ENCODE measurements at regions not wholly inside any gene's neighbourhood (a gene's known extent, or its start where the extent isn't known, plus 50 kb on each side); places are given as distances from the start of the nearest gene placed in this dataset.

DNA sequence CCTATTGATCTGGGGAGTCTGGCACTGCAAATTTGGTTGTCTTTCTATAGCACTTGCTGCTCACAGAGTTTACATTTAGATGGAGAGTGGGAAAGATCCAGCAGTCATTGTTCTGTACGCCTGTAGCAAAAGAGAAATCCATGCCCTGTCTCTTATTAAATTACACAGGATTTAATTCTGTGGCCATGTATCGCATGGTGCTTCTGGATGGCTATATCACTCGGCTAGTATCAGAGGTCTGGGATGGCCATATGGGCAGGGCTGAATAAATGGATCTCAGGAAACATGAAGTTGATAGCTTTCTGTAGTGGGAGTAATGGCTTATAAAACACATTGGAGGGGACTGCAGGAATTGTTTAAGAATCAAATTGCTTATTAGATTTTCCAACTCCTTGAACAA is 325.8 kb upstream of the DPH6 start:
- no peaks in the 10 kb centered on the region for H3K4me1 Mint-ChIP-seq (ENCODE audit: low read depth)
- no peaks in the 10 kb centered on the region for H3K27me3 Mint-ChIP-seq
- intact Hi-C loops (cut with micrococcal nuclease): no loop called here

DNA sequence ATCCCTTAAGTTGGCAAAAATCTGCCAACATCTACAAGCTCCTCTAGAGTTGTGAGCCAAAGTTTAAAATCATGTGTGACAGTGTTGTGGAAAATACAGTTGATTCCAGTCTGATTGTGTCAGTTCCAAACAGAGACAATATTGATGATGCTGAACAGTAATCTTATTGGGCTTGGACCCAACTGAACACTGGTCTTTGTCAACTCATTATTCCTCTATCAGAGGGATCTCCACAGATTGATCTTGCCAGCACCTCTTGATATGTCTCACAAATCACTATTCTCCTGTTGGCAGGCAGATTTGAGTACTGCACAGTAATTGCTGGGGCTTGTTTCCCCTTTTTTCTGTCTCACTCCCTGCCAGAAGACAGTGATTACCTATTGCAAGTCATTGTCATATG is 326.6 kb upstream of the DPH6 start:
- Mint-ChIP-seq H3K27me3 (no peaks in the 10 kb centered on the region), H3K4me3 (no peak overlapping the region), H3K36me3 (ENCODE audit: low read depth) (no peaks in the 10 kb centered on the region), H3K4me1 (ENCODE audit: low read depth) (no peaks in the 10 kb centered on the region), H3K27ac (no peak overlapping the region), H3K9me3 (peaks cover 8% of the 10 kb centered on the region)
- intact Hi-C loops (cut with micrococcal nuclease): no loop called here

More for the DNA sequence above, 325.8 kb upstream of the DPH6 start:
- H3K36me3 Mint-ChIP-seq (ENCODE audit: low read depth): no peaks in the 10 kb centered on the region
- H3K4me3 Mint-ChIP-seq: no peak overlapping the region
- peaks cover 8% of the 10 kb centered on the region for H3K9me3 Mint-ChIP-seq
- H3K27ac Mint-ChIP-seq: no peak overlapping the region

DNA sequence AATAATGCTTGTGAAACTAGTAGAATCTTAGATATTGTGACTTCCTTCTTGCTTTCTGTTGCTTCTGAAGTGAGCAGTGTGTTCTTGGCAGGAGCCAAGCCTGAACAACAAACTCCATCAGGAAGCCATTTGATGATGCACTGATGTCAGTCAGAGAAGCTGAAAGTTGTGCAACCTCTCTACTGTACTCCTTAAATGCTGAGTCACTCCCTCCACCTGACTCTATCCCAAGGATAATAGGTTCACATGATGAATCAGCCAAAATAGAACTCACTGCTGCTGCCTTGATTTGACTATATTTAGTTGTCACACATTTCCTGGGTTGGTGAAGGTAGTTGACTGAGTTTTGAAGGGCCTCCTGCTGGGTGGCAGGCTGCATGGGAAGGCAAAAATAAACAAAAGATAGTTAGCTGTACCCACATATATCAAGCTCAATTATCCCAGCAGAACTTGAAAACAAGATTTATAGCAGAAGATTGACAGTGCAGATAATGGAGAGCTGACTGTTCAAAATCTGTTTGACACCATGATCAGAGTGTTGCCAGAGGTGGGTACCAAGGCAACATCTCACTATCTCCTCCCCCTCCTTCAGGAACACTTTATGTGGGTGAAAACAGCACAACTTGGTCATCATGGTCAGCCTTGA is 328.4 kb upstream of the DPH6 start:
- Mint-ChIP-seq H3K9me3 (peaks cover 25% of the 10 kb centered on the region), H3K27ac (no peak overlapping the region), H3K4me3 (no peak overlapping the region), H3K36me3 (ENCODE audit: low read depth) (no peaks in the 10 kb centered on the region), H3K4me1 (ENCODE audit: low read depth) (no peaks in the 10 kb centered on the region), H3K27me3 (no peaks in the 10 kb centered on the region)
- intact Hi-C loops (cut with micrococcal nuclease): no loop called here

DNA sequence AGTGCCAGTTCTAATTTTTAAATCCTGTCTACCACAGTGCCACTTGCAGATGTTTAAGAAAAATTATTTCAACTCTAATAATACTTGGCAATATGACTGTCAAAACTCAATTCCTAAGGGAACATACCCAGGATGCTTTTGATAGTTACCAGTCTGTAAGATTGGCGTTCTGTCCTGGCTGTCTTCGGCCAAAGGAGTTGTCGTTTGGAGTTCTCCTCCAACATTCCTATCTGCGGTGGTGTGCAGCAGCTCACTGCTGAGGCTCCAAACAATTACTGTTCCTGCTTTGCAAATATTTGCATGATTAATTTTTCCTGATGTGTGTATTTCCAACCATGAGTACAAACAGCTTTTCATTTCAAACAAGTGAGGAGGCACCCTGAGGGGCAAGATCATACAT is 330.8 kb upstream of the DPH6 start:
- Mint-ChIP-seq H3K9me3 (peaks cover 33% of the 10 kb centered on the region), H3K4me1 (ENCODE audit: low read depth) (no peaks in the 10 kb centered on the region), H3K27ac (no peak overlapping the region), H3K4me3 (no peak overlapping the region), H3K36me3 (ENCODE audit: low read depth) (no peaks in the 10 kb centered on the region), H3K27me3 (no peaks in the 10 kb centered on the region)
- intact Hi-C loops (cut with micrococcal nuclease): no loop called here

DNA sequence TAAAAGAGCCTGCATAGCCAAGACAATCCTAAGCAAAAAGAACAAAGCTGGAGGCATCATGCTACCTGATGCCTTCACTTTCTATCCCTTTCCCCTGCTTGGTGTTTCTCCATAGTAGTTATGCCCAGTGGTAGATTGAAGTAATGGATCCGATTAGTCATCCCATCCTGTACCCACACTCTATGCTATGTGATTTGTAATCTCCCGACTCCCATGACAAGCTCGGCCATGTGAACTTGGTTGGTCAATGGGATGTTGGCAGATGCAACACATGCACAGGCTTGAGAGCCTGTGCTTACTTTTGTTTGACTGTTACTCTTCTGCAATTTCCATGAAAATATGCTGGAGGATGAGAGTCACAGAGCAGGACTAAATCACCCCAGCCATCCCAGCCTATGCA is 334.9 kb upstream of the DPH6 start:
- no peak overlapping the region for H3K4me3 Mint-ChIP-seq
- intact Hi-C loops (cut with micrococcal nuclease): no loop called here

DNA sequence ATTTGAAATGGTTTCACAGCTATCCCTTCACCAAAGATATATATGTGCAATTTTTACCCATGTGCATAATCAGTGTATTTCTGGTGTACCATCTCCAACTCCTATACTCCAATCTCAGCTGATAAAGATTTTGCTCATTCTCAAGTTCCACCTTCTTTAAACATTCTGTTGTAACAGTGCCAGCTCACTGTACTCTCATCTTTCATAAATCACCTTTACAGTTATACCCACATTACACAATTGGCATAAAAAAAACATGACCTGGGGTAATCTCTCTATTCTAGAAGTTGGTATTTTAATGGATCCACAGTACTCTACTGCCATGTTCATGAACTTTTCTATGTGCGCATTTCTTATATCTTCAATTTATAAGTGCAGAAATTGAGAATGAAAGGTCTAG is 339.9 kb upstream of the DPH6 start:
- no peaks in the 10 kb centered on the region for H3K27me3 Mint-ChIP-seq
- intact Hi-C loops (cut with micrococcal nuclease): no loop called here
- no peak overlapping the region for H3K4me3 Mint-ChIP-seq
- no peaks in the 10 kb centered on the region for H3K4me1 Mint-ChIP-seq (ENCODE audit: low read depth)
- H3K9me3 Mint-ChIP-seq: peaks cover 19% of the 10 kb centered on the region
- H3K36me3 Mint-ChIP-seq (ENCODE audit: low read depth): no peaks in the 10 kb centered on the region
- no peak overlapping the region for H3K27ac Mint-ChIP-seq

More for the DNA sequence above, 334.9 kb upstream of the DPH6 start:
- Mint-ChIP-seq H3K9me3 (peaks cover 33% of the 10 kb centered on the region), H3K27ac (no peak overlapping the region), H3K27me3 (no peaks in the 10 kb centered on the region), H3K4me1 (ENCODE audit: low read depth) (no peaks in the 10 kb centered on the region), H3K36me3 (ENCODE audit: low read depth) (no peaks in the 10 kb centered on the region)

DNA sequence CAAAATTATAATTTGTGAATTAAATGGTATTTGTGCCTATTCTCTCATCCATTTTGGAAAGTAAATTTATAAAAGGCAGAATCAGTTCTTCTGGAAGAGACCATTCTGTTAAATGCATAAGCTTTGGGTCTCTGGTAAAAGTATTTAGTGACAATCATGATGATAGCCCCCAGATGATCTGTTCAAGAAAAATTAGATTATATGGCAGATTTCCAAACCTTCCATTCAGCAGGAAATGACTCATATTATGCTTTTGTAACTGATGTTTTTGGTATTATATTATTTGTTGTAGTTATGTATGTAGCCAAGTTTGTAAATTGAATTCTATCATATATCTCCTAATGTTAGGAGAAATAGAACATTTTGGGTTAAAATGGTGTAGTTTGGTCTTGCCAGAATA is 340.8 kb upstream of the DPH6 start:
- Mint-ChIP-seq H3K4me1 (ENCODE audit: low read depth) (no peaks in the 10 kb centered on the region), H3K27ac (no peak overlapping the region), H3K4me3 (no peak overlapping the region), H3K9me3 (peaks cover 17% of the 10 kb centered on the region), H3K36me3 (ENCODE audit: low read depth) (no peaks in the 10 kb centered on the region), H3K27me3 (no peaks in the 10 kb centered on the region)
- intact Hi-C loops (cut with micrococcal nuclease): no loop called here

DNA sequence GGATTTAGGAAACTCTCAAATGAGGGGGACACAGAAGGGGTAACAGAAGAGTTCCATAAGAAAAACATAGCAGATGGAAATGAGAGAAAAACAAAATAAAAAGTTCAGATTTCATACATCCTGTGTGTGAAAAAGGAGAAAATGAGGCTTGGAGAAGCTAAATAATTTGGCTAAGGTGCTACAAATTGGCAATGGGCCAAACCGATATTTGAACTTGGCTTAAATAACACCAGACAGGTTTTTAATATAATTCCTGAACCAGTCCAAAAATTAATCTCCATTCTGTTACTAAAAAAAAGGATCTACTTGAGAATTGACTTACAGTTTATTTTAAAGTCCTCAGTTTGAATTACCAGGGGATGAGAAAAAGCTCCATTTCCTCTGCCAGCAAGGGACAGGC is 342.9 kb upstream of the DPH6 start:
- Mint-ChIP-seq H3K36me3 (ENCODE audit: low read depth) (no peaks in the 10 kb centered on the region), H3K4me1 (ENCODE audit: low read depth) (no peaks in the 10 kb centered on the region), H3K9me3 (peaks cover 17% of the 10 kb centered on the region), H3K27me3 (no peaks in the 10 kb centered on the region), H3K4me3 (no peak overlapping the region), H3K27ac (no peak overlapping the region)
- intact Hi-C loops (cut with micrococcal nuclease): no loop called here

DNA sequence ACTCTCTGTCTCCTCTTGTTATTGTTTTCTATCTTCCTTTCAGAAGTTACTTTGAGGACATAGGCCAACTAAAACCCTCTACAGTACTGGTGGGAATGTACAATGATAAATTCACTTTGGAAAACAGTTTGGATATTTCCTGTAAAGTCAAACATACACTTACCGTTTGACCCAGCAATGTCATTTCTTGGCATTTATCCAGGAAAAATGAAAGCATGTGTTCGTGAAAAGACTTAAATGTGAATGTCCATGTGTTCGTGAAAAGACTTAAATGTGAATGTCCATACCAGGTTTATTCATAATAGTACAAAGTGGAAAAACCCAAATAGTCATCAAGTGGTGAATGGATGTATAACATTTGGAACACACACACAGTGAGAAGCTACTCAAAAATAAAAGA is 361.5 kb upstream of the DPH6 start:
- no peak overlapping the region for H3K27ac Mint-ChIP-seq
- no peaks in the 10 kb centered on the region for H3K4me1 Mint-ChIP-seq (ENCODE audit: low read depth)
- H3K9me3 Mint-ChIP-seq: peaks cover 20% of the 10 kb centered on the region
- H3K27me3 Mint-ChIP-seq: no peaks in the 10 kb centered on the region
- H3K36me3 Mint-ChIP-seq (ENCODE audit: low read depth): no peaks in the 10 kb centered on the region
- intact Hi-C loops (cut with micrococcal nuclease): no loop called here
- H3K4me3 Mint-ChIP-seq: no peak overlapping the region

DNA sequence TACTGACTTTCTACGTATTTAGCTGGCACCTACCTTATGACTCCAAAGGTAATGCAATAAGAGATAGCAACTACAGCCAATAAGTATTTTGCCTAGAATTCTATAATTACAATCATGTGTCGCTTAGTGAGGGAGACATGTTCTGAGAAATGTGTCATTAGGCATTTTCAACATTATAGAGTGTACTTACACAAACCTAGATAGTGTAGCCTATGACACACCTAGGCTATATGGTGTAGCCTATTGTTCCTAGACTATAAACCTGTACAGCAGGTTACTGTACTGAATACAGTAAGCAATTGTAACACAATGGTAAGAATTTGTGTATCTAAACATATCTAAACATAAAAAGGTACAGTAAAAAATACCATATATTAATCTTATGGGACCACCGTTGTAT is 363.4 kb upstream of the DPH6 start:
- Mint-ChIP-seq H3K4me3 (no peak overlapping the region), H3K27me3 (no peaks in the 10 kb centered on the region), H3K27ac (no peak overlapping the region), H3K9me3 (peaks cover 9% of the 10 kb centered on the region), H3K4me1 (ENCODE audit: low read depth) (no peaks in the 10 kb centered on the region), H3K36me3 (ENCODE audit: low read depth) (no peaks in the 10 kb centered on the region)
- intact Hi-C loops (cut with micrococcal nuclease): no loop called here

DNA sequence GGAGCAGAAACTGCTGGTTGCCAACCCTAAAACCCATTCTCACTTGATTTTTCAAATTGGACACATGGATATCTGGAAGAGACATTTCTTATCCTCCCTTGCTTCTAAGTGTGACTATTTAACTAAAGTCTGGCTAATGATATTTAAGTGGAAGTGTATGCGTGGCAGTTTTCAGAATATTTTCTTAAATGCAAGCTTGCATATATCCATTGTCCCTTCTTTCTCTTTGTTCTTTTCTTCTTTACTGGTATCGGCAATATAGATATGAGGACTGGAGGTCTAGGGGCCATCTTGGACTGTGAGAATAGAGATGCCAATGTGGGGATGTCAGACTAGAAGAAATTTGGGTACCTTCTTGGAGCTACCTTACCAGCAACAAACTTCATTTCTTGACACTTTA is 364.3 kb upstream of the DPH6 start:
- Mint-ChIP-seq H3K27ac (no peak overlapping the region), H3K4me1 (ENCODE audit: low read depth) (no peaks in the 10 kb centered on the region), H3K9me3 (peaks cover 16% of the 10 kb centered on the region), H3K4me3 (no peak overlapping the region), H3K27me3 (no peaks in the 10 kb centered on the region), H3K36me3 (ENCODE audit: low read depth) (no peaks in the 10 kb centered on the region)
- intact Hi-C loops (cut with micrococcal nuclease): no loop called here

DNA sequence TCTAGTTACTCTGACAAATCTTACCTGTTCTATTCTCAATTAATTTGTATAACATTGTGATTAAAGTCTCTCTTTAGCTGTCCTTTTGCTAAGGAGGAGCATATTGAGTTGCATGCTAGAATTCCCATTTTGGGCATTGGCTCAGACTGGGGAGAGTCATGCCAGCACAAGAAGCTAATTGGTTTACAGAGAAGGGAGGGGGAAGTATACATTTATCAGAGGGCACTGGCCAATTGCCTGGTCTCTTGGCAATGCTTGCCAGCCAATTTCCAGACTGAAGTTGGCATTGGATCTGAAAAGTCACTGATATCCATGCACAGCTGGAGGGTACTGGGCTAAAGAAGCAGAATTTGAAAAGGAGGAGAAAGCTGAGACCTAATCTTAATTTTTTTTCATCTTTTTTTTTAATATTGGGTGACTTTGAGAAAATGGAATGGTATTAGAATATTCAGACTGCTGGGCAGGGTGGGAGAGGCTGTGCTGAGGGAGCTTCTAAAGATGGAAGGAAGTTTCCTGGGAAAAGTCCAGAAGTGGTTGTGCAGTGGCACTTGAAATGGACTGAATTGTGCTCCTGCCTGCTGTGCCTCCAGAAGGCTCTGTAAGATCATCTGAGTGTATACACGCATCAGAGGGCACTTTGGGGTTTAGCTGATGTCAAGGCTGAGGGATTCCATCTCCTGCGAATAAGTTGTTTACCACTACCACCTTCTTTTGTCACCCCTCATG is 365.2 kb upstream of the DPH6 start:
- Mint-ChIP-seq H3K9me3 (peaks cover 25% of the 10 kb centered on the region), H3K36me3 (ENCODE audit: low read depth) (no peaks in the 10 kb centered on the region), H3K4me3 (no peak overlapping the region), H3K27ac (no peak overlapping the region), H3K4me1 (ENCODE audit: low read depth) (no peaks in the 10 kb centered on the region), H3K27me3 (no peaks in the 10 kb centered on the region)
- intact Hi-C loops (cut with micrococcal nuclease): no loop called here

DNA sequence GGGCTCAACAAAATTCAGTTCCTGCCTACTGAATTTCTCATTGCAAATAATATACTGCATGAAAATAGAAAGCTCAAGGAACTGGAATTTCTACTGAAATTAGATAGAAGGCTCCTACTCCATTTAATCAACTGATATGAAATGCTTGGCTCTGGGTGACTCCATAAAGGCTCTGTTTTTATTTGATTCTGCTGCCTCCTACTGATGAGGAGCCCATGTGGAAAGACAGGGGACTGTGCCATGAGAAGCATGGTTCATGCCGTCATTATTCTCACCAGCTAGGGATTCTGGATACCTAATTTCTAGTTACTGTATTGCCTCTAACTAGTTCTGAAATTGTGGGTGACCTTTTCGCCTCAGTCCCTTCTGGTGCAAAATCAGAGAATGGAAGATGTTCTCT is 366.2 kb upstream of the DPH6 start:
- Mint-ChIP-seq H3K36me3 (ENCODE audit: low read depth) (no peaks in the 10 kb centered on the region), H3K27ac (no peak overlapping the region), H3K27me3 (no peaks in the 10 kb centered on the region), H3K4me3 (no peak overlapping the region), H3K4me1 (ENCODE audit: low read depth) (no peaks in the 10 kb centered on the region), H3K9me3 (peaks cover 24% of the 10 kb centered on the region)
- intact Hi-C loops (cut with micrococcal nuclease): no loop called here

DNA sequence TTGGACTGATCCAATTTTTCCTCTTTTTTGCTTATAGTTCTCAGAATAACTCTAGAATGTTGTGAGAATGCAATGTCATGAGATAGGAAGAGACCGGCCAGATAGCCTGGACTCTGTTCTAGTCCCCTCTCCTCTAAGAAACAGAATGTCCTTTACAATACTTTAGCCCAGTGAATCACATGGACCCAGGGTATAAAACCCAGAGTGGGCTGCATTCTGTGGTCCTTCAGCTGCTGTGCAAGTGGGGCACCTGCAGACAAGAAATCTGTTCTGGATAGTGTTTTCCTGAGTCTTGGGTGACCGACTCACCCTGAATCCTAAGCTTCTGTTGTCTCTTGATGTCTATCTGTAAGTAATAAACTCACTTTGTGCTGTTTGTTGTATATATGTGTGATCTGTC is 368.6 kb upstream of the DPH6 start:
- no peaks in the 10 kb centered on the region for H3K36me3 Mint-ChIP-seq (ENCODE audit: low read depth)
- H3K27me3 Mint-ChIP-seq: no peaks in the 10 kb centered on the region
- H3K9me3 Mint-ChIP-seq: peaks cover 43% of the 10 kb centered on the region
- intact Hi-C loops (cut with micrococcal nuclease): no loop called here
- no peak overlapping the region for H3K4me3 Mint-ChIP-seq
- H3K4me1 Mint-ChIP-seq (ENCODE audit: low read depth): no peaks in the 10 kb centered on the region
- H3K27ac Mint-ChIP-seq: no peak overlapping the region

DNA sequence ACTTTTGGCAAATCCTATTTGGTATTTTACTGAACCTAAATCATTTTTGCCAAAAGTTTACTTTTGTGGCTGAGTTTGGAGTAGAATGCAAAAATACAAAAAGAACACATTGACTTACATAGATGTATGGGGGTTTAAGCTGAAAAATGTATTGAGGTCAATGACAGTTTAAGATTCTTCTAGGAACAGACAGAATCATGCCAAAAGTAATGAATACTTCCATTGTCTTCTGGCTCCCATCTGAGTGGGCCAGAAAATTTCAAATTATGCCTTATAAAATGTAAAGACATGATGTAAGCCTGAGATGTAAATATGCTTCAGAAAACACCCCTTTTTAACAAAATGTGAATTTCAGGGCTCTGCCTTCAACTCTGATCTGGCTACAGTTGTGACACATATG is 375.1 kb upstream of the DPH6 start:
- no peaks in the 10 kb centered on the region for H3K4me1 Mint-ChIP-seq (ENCODE audit: low read depth)
- no peaks in the 10 kb centered on the region for H3K27me3 Mint-ChIP-seq
- peaks cover 37% of the 10 kb centered on the region for H3K9me3 Mint-ChIP-seq
- no peak overlapping the region for H3K4me3 Mint-ChIP-seq
- no peak overlapping the region for H3K27ac Mint-ChIP-seq
- H3K36me3 Mint-ChIP-seq (ENCODE audit: low read depth): no peaks in the 10 kb centered on the region
- intact Hi-C loops (cut with micrococcal nuclease): no loop called here
